Kidney glomerular epithelial cell (primary cell): ENCODE measurements at regions not wholly inside any gene's neighbourhood (a gene's known extent, or its start where the extent isn't known, plus 50 kb on each side); places are given as distances from the start of the nearest gene placed in this dataset.

Experiments
- DNase-seq: peaks from one replicate; lab custom pipeline; 2025; lab: John Stamatoyannopoulos, UW

DNA sequence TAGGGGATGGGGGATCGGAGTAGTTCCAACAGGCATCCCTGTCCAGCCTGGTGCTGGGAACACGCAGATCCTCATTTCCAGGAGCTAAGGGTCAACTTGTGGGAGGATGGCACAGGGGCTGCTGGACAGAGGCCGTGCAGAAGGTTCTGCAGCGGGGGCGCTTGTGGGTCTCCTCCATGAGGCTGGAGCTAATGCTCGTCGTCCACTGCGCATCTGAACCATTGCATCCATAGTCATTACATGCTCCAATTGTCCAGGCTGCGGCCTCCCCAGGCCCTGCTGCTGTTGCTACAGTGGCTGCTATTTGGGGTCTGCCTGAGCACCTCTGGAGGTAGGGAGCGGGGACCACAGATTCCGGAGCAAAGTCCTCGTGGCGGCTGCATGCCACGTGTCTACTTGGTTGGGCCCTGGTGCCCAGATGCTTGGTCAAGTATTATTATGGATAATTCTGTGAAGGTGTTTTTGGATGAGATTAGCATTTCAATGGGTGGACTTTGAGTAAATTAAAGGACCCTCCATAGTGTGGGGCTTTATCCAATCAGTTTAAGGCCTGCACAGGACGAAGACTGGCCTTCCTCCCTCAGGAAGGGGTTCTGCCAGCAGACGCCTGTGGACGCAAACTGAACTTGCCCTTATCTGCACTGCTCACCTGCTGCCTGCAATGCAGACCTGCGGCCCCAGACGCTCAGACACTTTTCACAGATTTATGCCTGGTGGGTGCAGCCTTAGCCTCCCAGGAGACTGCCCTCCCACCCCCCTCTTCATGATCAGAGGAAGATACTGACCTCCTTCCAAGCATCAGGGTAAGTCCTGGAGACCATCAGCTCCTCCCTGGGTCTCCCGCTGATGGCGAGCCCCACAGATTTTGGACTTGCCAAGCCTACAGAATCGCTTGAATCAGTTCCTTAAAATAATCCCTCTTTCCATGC, 127.5 kb upstream of the IRX4 start:
- no peak for DNase-seq

DNA sequence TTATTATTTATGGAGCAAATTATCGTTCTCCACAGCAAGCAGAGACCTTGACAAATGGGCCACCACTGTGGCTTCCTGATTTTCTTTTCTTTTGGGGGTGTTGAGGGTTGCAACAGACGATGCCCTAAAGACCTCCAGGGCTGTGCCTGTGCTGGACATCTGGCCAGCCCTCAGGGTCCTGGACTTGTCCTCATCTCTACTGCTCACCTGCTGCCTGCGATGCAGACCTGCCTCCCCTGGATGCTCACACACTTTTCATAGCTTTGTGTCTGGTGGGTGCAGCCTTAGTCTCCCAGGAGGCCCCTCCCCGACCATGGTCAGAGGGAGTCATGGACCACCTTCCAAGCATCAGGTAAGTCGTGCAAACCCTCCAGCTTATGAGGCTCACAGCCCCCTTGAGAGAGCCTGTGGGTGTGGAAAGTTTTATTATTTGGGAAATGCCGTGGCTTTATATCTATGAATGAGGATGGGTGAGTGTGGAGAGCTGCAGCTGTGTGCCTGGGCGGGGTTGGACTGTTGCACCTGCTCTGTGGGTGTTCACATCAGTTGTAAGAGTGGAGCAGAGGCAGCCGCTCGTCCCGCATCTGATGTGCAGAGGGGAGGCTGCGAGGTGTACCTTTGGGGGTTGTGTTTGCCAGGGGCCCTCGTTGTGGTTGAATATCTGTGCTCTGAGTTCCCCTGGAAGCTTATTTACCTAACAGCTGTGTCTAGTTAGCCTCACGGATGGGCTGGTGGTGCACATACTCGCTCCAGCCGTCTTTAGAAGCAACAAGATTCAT, 126.3 kb upstream of the IRX4 start:
- no peak for DNase-seq

DNA sequence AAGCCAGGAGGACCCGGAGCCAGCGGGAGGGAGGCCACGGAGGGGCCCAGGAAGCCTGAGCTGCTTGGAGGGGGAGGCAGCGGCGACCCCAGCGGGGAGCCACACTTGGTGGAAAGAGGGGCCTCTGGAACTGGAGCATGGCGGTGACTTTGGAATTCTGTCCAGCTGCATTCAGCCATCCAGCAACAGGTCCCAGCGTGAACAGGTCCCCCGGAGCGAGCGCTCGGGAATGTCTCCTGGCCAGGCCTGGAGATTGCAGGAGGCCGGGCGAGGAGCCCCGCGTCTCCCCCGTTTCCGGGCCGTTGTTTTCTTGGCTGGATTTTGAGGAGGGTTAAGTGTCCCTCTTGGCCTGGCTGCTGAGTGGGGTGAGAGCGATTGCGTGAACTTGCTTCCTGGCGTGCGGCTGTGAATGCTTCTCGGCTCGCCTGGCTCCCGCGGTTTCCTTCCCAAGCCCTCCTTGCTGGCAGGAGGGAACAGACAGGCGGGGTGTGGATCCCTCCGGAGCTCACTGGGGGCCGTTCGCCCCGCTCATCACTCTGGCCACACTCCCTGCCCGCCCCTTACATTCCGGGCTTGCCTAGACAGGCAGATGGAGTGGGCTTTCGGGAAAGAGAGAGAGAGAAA, 125.3 kb upstream of the IRX4 start:
- DNase-seq, result no peak

DNA sequence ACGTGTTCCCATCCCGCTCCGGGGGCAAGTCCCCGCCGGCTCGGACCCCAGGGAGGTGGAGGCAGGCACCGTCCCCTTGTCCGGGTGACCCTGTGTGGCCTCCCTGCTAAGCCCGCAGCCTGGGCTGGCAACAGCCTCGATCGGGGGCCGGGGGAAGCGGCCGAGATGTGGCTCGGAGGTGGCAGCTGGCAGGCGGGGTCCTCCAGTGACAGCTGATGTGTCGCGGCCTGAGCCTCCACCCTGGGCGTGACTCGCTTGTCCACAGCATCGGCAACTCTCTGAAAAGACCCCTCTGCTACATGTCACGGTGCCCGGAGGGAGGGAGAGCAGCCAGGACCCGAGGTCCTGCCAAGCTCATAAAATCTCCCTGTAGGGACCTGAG, 124.8 kb upstream of the IRX4 start:
- DNase-seq, result no peak

DNA sequence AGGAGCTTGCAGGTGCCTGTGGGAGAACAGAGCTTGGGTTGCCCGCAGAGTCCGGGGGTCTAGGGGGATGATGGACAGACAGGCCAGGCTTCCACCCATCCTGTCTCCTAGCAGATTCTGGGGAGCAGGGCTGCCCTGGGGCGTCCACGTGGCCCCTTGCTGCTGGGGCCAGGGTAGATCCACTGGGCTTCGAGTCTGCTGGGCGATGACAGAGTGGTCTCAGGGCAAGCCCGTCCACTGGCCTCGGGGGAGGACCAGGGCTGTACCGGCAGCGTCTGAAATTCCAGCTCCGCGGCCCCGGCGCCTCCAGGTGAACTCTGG, 124.2 kb upstream of the IRX4 start:
- no peak for DNase-seq

DNA sequence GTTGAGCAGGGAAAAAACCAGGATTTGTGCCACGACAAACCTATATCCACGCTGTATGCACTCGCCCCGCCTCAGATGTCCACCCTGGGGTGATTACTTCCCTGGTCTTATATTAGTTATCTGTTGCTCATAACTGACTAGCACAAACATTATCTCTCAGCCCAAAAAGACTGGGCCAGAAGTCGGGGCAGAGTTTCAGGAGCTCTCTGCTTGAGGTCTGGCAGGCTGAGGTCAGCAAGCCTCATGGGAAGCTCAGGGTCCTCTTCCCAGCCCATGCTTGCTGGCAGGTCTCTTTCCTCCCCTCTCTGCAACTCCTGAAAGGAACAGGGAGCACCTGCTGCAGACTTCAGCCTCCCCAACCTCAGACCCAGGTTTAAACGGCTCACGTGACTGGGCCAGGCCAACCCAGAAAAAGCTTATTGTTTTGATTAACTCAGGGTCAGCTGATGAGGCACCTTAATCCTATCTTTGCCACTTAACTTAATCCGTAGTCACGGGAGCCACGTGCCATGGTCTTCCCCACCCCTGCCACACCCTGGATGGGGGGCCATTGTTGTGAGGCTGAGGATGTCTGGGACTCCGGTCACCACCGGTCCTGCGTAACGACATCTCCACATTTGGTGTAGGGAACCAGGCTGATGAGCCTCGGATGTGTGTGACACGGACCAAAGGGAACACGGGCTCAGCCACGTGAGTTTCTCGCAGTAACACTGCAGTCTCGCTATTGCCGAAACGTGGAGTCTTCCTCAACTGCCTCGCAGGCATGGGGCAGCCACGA, 123.7 kb upstream of the IRX4 start:
- DNase-seq, result no peak

DNA sequence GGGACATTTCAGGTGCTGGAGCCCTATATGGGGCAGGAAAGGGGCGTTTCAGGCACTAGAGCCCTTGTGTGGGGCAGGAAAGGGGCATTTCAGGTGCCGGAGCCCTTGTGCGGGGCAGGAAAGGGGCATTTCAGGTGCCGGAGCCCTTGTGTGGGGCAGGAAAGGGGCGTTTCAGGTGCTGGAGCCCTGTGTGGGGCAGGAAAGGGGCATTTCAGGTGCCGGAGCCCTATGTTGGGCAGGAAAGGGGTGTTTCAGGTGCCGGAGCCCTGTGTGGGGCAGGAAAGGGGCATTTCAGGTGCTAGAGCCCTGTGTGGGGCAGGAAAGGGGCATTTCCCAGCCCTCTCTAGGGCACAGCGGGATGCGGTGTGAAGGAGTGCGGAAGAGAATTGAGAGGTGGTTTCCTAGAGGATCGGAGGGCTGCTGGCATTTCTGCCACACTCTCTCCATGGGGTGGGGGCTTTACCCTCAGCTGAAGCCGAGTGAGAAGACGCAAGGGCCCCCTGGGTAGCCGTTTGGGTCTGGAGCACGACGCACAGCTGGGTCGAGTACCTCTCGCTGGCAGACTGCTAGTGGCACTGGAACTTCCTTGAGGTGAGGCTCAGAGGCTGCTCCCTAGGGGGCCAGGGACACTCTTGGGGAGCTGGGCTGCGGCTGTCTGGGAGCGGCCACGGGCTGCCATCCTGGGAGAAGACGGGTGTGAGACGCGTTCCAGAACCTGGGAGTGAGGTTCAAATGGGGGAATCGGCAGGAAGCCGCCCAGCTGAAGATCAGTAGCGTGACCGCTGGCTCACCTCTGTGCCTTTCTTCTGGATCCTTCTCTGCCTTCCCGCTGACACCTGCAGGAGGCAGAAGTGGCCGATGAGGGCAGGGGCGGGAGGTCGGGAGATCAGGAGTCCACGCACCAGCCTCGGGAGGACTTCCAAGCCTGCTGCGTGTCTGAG, 122.6 kb upstream of the IRX4 start:
- no peak for DNase-seq

DNA sequence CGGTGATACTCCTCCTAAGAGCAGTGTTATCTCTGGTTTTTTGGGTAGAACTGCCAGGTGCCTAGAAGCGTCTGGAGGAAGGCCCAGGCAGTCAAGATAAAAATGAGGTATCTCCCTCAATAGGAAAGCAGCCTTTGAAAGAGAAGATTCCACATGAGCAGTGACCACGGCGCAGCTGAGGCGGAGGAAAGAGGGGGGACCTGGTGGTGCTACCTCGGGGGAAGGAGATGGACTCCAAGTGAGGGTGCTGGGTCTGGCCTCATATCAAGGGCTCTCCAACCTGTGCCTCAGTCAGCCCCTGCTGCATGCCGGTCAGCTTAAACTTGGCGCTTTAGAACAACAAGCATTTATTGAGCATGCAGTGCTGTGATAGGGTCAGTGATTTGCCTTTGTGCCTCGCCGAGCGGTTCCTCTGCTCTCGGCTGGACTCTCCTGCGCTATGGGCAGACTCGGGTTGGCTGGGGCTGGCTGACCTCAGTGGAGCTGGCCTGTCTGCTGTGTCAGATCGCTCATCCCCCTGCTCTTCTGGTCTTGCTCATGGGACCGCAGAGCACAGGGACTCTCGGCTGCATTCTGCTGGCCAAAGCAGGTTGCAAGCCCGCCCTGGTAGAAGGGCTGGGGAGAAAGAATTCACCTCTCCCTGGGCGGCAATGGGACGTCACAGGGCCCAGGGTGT, 121.1 kb upstream of the IRX4 start:
- DNase-seq, result no peak

DNA sequence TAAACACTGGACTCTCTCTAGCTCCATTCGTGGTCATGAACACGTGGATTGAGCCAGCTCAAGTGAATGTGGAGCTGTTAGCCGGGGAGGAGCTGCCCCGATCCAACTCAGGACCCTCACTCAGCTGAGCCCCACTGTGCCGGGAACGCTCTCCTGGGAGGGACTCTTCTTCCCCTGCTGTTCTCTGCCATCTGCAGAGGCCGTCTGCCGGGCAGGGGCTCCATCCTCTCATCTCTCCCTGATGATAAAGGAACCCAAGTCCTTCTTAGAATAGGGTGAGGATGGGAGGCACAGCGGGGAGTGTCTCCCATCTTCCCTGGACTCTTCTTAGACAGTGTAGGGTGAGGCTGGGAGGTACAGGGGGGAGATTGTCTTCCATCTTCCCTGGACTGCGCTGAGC, 120.5 kb upstream of the IRX4 start:
- no peak for DNase-seq

DNA sequence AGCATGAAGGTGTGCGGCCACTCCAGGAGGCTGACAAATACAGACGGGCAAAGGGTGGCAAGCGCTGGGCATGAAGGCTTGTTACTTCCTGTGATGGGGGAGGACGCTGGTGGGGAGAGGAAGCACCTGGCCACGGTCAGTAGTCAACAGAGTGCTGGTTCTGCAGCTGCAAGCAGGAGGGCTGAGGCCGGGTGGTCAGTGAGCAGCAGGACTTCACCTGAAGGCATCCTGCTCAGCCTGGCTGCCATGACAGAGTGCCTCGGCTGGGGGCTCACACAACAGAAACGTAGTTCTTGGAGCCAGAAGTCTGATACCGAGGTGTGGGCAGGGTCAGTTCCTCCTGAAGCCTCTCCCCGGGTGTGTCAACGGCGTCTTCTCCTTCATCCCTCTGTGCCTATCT, 118.6 kb upstream of the IRX4 start:
- no peak for DNase-seq

DNA sequence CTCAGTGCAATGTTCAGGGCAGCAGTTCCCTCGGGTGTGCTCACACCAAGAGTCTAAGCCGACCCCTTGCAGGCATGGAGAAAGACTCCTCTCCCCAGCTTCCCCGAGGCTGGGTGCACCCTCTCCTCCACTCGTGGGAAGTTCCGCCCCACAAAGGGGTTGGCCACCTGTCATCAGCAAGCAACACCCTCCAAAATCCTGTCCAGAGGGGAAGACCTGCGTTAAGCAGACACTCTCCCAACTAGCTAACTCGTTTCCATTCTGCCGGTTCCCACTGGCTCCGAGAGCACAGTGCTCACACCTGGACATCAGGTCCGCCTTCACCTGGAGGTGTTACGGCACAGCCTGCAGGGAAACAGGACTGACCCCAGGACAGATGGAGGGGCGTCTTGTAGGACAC, 117.9 kb upstream of the IRX4 start:
- no peak for DNase-seq

DNA sequence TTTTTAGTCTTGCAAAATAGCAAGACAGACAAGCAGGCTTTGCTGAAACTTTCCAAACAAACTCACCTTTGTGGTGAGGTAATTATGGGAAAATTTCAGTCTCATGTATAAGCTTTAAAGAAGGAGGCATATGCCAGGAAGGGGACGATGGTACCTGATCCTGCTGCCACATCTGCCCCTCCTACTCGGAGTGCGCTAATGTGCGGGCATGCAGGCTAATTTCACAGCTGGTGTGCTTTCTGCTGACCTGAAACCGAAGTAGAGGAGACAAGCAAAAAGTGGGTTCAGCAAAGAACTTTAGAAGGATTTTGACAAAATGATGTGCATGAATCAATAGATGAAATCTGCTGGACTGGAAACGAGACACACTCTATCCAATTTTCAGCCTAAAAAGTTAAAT, 117.1 kb upstream of the IRX4 start:
- DNase-seq, result no peak

DNA sequence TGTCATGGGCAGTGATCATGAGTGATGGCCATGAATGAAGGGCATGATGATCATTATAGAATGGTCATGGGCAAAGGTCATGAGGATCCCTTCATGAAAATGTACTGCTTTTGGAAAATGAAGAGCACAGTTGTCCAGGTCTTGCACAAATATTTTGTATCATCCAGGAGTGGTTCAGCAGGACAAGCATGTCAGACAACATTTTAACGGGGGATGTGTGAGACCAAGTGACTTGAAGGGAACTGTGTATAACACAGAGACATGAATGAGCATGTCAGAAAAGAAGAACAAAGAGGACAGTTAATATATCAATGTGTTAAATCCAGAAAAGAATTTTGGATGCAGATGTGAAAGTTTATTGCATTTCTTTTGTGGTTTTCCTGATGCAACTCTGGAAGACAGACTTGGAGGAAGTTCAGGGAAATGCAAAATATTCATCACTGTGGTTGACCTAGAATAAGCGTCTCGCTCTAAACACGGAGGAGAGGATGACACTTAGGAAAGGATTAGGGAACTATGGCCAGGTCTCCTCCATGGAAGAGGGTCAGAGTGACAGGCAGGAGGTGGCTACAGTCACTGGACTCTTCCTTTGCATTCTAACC, 116.1 kb upstream of the IRX4 start:
- DNase-seq, result no peak

DNA sequence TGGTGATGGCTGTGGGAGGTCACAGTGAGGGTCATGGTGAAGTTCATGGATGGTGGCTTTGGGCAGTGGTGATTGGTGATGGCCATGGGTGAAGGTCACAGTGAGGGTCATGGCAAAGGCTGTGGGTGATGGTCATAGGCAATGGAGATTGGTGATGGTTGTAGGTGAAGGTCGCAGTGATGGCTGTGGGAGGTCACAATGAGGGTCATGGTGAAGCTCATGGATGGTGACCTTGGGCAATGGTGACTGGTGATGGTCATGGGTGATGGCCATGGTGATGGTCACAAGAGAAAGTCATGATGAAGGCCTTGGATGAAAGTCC, 115.6 kb upstream of the IRX4 start:
- no peak for DNase-seq

DNA sequence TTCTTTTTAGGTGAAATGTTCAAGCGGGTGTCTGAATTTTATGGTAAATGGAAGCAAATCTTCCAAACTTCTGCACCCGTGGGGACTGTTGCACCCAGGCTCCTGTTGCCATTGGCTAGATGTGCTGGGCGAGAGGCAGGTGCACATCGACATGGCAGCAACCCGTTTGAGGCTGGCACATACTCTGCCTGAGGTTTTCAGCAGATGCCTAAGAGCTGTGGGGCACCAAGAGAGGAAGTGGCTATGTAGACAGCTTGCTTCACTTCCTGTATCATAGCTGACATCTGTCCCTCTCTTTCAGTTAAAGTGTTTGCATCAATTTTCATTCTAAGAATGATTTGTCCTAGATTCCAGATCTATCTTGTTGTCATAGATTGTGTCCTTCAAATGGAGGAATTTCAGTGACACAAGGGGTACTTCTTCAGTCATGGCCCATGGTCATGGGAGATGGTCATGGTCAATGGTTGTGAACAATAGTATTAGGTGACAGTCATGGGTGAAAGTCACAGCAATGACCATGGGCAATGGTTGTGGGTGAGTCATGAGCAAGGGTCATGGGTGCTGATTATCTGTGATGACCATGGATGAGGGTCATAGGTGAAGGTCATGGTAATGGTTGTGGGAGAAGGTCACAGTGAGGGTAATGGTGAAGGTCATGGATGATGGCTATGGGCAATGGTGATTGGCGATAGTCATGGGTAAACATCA, 115.1 kb upstream of the IRX4 start:
- no peak for DNase-seq

DNA sequence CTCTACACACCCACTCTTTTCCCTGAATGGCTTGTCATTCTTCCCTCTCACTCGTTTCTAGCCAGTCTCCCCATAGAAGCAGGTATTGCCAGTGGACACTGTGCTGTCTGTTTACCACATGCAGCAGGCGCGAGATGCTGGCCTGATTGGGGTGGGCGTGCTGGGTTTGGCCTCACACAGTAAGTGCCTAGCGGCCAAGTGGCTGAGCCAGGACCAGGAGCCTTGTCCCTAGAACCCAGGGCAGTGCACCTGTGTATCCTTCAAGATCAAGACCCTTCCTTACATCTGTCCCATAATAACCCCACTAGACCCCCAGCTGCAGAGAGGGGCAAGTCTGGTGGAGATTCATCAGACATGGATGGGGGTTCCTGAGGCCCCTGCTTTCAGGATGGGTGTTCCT, 112.8 kb upstream of the IRX4 start:
- DNase-seq, result no peak

DNA sequence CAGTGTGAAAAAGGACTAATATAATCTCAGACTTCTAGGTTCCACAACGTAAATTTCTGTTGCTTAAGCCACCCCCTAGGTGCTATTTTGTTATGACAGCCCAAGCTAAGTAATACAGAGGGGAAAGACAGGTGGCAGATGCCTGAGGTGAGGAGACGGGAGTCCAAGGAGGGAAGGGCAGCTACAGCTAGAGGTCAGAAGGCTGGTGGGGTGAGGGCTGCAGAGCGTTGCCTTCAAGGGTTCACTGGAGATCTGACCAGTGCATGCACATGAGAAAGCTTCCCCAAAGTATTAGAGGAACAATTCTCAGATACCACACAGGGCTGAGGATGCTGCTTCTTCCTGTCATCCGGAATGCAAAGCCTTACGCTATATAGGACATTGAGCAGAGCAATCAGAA, 104.7 kb upstream of the IRX4 start:
- no peak for DNase-seq

DNA sequence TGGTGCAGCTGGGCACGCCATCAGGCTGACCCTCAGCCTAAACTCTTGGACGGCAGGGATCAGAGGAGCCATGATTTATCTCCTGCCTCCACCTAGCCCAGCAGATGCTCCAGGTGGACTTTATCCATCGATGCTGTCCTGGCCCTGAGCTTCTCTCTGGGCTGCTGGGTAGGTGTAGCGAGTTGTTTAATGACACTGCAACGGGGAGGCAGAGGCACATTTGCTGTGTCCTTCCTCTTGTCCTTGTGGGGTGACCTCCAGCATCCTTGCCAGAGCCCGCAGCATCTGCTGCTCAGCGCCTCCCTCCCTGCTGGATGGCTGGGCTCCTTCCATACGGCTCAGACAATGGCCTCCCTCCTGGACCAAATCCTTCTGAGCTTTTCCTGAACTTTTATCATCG, 103.1 kb upstream of the IRX4 start:
- no peak for DNase-seq

DNA sequence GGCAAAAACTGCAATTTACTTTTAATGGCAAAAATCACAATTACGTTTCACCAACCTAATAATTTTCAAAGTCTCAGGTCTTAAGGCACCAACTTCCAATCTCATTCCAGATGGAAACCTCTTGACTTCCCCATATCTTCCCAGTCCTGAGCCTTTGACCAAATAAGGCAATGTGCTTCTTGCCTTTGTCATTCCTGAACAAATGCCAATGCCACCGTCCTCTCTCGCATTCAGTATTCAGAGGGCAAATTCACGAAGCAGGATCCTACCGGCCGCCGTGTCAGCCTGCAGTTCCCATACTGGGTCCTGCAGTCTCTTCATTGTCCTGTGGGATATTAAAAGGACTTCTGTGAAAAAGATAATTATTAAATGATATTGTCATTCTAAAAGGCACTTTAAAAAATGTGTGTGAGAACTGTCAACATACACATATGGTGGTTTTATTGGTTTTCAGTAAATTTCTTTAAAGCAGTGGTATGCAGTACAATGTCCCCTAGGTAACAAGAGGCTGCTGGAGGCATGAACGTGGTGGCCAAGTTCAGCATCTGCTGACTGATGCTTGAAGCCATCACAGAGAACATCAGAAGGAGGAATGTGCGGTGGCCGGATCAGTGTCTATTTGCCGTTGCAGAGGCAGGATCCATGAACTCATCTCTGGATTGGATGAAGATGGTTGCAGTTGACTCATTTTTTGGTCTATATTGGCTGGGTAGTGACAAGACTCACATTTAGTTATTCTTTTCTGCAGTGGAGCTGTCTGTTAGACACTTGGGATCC, 101.4 kb upstream of the IRX4 start:
- no peak for DNase-seq
